ENCODE measurements at regions not wholly inside any gene's neighbourhood (a gene's known extent, or its start where the extent isn't known, plus 50 kb on each side); places are given as distances from the start of the nearest gene placed in this dataset.

DNA sequence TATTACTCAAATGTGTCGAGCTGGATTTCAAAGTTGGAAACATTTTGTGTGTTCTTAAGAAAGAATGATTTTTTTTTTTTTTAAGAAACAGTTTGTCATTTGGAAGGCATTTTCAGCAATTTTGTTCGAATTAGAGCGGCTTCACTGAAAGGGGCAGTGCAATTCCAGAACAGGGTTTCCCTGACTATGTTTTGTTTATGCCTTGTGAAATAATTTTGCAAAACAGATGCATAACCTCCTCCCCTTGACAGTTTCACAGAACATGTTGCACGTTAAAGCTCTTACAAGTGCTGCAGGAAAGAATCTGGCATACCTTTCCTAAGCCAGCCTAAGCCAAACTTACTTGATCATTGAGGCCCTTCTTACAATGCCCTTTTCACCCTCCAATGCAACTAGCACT, 216.0 kb upstream of the SSTR4 start:
- H3K4me3 ChIP-seq (ENCODE audit: low read depth in 2 of 2, low read length in 1 of 2), result no peak overlapping the region
- peaks cover 52% of the 10 kb centered on the region; the same call in 1 of the 2 replicates for H3K27me3 ChIP-seq (ENCODE audit: insufficient read depth)
- no peak overlapping the region for H3K9ac ChIP-seq
- no peak overlapping the region for H2AFZ ChIP-seq (ENCODE audit: low read depth)
- H3F3A ChIP-seq (replicated peaks; ENCODE audit: insufficient read depth), result no peaks in the 10 kb centered on the region
- ChIA-PET POLR2A (no interaction called here), CTCF (no interaction called here)
- no peaks in the 10 kb centered on the region for H3K9me2 ChIP-seq
- no peak for DNase-seq
- TF ChIP-seq SMC3 (IDR thresholded peaks at IDR 0.05; ENCODE audit: low read depth, low read length) (no peak), TCF12 (IDR thresholded peaks at IDR 0.05) (no peak), MEF2A (IDR thresholded peaks at IDR 0.05; ENCODE audit: borderline replicate concordance, low read depth) (no peak), EP300 (IDR thresholded peaks at IDR 0.05; ENCODE audit: borderline replicate concordance in 1 of 2, low read depth in 1 of 2, low read length in 1 of 2) (no peak), NRF1 (IDR thresholded peaks at IDR 0.05; ENCODE audit: low read depth, low read length) (no peak), RFX5 (IDR thresholded peaks at IDR 0.05; ENCODE audit: low read length) (no peak), TEAD4 (IDR thresholded peaks at IDR 0.05; ENCODE audit: borderline replicate concordance, insufficient read depth) (no peak), RAD21 (IDR thresholded peaks at IDR 0.05; ENCODE audit: low read length) (no peak), JUND (IDR thresholded peaks at IDR 0.05) (no peak), TAF1 (IDR thresholded peaks at IDR 0.05; ENCODE audit: borderline replicate concordance, low read depth, low read length) (no peak), MXI1 (IDR thresholded peaks at IDR 0.05; ENCODE audit: low read depth, low read length) (no peak), ELF1 (IDR thresholded peaks at IDR 0.05) (no peak), FOXM1 (IDR thresholded peaks at IDR 0.05; ENCODE audit: low read depth) (no peak)
- TF ChIP-seq, protein P1, sequence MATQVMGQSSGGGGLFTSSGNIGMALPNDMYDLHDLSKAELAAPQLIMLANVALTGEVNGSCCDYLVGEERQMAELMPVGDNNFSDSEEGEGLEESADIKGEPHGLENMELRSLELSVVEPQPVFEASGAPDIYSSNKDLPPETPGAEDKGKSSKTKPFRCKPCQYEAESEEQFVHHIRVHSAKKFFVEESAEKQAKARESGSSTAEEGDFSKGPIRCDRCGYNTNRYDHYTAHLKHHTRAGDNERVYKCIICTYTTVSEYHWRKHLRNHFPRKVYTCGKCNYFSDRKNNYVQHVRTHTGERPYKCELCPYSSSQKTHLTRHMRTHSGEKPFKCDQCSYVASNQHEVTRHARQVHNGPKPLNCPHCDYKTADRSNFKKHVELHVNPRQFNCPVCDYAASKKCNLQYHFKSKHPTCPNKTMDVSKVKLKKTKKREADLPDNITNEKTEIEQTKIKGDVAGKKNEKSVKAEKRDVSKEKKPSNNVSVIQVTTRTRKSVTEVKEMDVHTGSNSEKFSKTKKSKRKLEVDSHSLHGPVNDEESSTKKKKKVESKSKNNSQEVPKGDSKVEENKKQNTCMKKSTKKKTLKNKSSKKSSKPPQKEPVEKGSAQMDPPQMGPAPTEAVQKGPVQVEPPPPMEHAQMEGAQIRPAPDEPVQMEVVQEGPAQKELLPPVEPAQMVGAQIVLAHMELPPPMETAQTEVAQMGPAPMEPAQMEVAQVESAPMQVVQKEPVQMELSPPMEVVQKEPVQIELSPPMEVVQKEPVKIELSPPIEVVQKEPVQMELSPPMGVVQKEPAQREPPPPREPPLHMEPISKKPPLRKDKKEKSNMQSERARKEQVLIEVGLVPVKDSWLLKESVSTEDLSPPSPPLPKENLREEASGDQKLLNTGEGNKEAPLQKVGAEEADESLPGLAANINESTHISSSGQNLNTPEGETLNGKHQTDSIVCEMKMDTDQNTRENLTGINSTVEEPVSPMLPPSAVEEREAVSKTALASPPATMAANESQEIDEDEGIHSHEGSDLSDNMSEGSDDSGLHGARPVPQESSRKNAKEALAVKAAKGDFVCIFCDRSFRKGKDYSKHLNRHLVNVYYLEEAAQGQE (IDR thresholded peaks at IDR 0.05; ENCODE audit: low read depth, low read length), result no peak
- TF ChIP-seq, protein P2, sequence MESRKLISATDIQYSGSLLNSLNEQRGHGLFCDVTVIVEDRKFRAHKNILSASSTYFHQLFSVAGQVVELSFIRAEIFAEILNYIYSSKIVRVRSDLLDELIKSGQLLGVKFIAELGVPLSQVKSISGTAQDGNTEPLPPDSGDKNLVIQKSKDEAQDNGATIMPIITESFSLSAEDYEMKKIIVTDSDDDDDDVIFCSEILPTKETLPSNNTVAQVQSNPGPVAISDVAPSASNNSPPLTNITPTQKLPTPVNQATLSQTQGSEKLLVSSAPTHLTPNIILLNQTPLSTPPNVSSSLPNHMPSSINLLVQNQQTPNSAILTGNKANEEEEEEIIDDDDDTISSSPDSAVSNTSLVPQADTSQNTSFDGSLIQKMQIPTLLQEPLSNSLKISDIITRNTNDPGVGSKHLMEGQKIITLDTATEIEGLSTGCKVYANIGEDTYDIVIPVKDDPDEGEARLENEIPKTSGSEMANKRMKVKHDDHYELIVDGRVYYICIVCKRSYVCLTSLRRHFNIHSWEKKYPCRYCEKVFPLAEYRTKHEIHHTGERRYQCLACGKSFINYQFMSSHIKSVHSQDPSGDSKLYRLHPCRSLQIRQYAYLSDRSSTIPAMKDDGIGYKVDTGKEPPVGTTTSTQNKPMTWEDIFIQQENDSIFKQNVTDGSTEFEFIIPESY (IDR thresholded peaks at IDR 0.05; ENCODE audit: borderline replicate concordance, low read depth), result no peak
- TF ChIP-seq, protein P3, sequence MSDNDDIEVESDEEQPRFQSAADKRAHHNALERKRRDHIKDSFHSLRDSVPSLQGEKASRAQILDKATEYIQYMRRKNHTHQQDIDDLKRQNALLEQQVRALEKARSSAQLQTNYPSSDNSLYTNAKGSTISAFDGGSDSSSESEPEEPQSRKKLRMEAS (IDR thresholded peaks at IDR 0.05; ENCODE audit: low read depth), result no peak
- TF ChIP-seq, protein P4, sequence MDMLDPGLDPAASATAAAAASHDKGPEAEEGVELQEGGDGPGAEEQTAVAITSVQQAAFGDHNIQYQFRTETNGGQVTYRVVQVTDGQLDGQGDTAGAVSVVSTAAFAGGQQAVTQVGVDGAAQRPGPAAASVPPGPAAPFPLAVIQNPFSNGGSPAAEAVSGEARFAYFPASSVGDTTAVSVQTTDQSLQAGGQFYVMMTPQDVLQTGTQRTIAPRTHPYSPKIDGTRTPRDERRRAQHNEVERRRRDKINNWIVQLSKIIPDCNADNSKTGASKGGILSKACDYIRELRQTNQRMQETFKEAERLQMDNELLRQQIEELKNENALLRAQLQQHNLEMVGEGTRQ (IDR thresholded peaks at IDR 0.05; ENCODE audit: borderline replicate concordance, low read depth, low read length), result no peak
- TF ChIP-seq, protein P5, sequence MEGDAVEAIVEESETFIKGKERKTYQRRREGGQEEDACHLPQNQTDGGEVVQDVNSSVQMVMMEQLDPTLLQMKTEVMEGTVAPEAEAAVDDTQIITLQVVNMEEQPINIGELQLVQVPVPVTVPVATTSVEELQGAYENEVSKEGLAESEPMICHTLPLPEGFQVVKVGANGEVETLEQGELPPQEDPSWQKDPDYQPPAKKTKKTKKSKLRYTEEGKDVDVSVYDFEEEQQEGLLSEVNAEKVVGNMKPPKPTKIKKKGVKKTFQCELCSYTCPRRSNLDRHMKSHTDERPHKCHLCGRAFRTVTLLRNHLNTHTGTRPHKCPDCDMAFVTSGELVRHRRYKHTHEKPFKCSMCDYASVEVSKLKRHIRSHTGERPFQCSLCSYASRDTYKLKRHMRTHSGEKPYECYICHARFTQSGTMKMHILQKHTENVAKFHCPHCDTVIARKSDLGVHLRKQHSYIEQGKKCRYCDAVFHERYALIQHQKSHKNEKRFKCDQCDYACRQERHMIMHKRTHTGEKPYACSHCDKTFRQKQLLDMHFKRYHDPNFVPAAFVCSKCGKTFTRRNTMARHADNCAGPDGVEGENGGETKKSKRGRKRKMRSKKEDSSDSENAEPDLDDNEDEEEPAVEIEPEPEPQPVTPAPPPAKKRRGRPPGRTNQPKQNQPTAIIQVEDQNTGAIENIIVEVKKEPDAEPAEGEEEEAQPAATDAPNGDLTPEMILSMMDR (IDR thresholded peaks at IDR 0.05), result no peak
- H3K36me3 ChIP-seq (replicated peaks in 1 of 2; ENCODE audit: control insufficient read depth in 1 of 2, insufficient read depth in 2 of 2, low read length in 1 of 2), result no peaks in the 10 kb centered on the region
- H3K4me2 ChIP-seq, result no peak overlapping the region
- H3K9me3 ChIP-seq, result no peaks in the 10 kb centered on the region
- H3K27ac ChIP-seq (ENCODE audit: low read depth in 2 of 2, low read length in 1 of 2), result no peak overlapping the region
- no peaks in the 10 kb centered on the region for H3K4me1 ChIP-seq (ENCODE audit: control insufficient read depth in 1 of 2, insufficient read depth in 2 of 2, low read depth in 1 of 2, low read length in 1 of 2)
- WGBS (ENCODE audit: low lambda C conversion rate), result 23% methylated on average over 4 of the region's 4 CpGs
- no peaks in the 10 kb centered on the region for H3K79me2 ChIP-seq (ENCODE audit: insufficient read depth)
- H4K20me1 ChIP-seq (ENCODE audit: insufficient read depth), result no peaks in the 10 kb centered on the region

Measured in SK-N-SH (cell line).